HG03280 (cell line): ENCODE measurements at regions not wholly inside any gene's neighbourhood (a gene's known extent, or its start where the extent isn't known, plus 50 kb on each side); places are given as distances from the start of the nearest gene placed in this dataset.

Experiments
- ATAC-seq: cut with Tn5 transposase; IDR thresholded peaks from one replicate; pipeline ENCODE4 v1.9.1; 2021; ENCODE audit warnings: mild to moderate bottlenecking, moderate library complexity; ENCODE audit not compliant: unreplicated experiment

- no peak for ATAC-seq
Measured at GRCh38 chr16:5381481-5381880, 283.9 kb upstream of the EEF2KMT start.

- ATAC-seq: no peak
Measured at GRCh38 chr16:5379954-5380353, 282.4 kb upstream of the EEF2KMT start.

GRCh38 chr16:5378531-5378930, 280.9 kb upstream of the EEF2KMT start:
- ATAC-seq: no peak

GRCh38 chr16:5377280-5377898, 279.8 kb upstream of the EEF2KMT start:
- no peak for ATAC-seq

GRCh38 chr16:5374184-5374583, 276.6 kb upstream of the EEF2KMT start:
- ATAC-seq: no peak

- no peak for ATAC-seq
Measured at GRCh38 chr16:5367951-5368350, 270.4 kb upstream of the EEF2KMT start.

- no peak for ATAC-seq
Measured at GRCh38 chr16:5366126-5366525, 268.5 kb upstream of the EEF2KMT start.

GRCh38 chr16:5364186-5364585, 266.6 kb upstream of the EEF2KMT start:
- no peak for ATAC-seq

- no peak for ATAC-seq
Measured at GRCh38 chr16:5361322-5361721, 263.7 kb upstream of the EEF2KMT start.

GRCh38 chr16:5354645-5355044, 257.1 kb upstream of the EEF2KMT start:
- ATAC-seq: no peak

- ATAC-seq: no peak
Measured at GRCh38 chr16:5349670-5350517, 252.3 kb upstream of the EEF2KMT start.

- ATAC-seq: no peak
Measured at GRCh38 chr16:5349101-5349500, 251.5 kb upstream of the EEF2KMT start.

GRCh38 chr16:5347561-5347960, 250.0 kb upstream of the EEF2KMT start:
- no peak for ATAC-seq

- ATAC-seq: no peak
Measured at GRCh38 chr16:5336941-5337340, 239.3 kb upstream of the EEF2KMT start.

GRCh38 chr16:5333991-5334390, 236.4 kb upstream of the EEF2KMT start:
- no peak for ATAC-seq

GRCh38 chr16:5333126-5333525, 235.5 kb upstream of the EEF2KMT start:
- ATAC-seq: no peak

- ATAC-seq: no peak
Measured at GRCh38 chr16:5330058-5330457, 232.5 kb upstream of the EEF2KMT start.

GRCh38 chr16:5328546-5328945, 231.0 kb upstream of the EEF2KMT start:
- no peak for ATAC-seq

GRCh38 chr16:5326395-5326794, 228.8 kb upstream of the EEF2KMT start:
- ATAC-seq: no peak

- no peak for ATAC-seq
Measured at GRCh38 chr16:5325932-5326331, 228.3 kb upstream of the EEF2KMT start.

GRCh38 chr16:5323284-5324141, 225.9 kb upstream of the EEF2KMT start:
- ATAC-seq: no peak

GRCh38 chr16:5321930-5322329, 224.3 kb upstream of the EEF2KMT start:
- no peak for ATAC-seq
